Skeletal muscle satellite cell (primary cell): ENCODE measurements at regions not wholly inside any gene's neighbourhood (a gene's known extent, or its start where the extent isn't known, plus 50 kb on each side); places are given as distances from the start of the nearest gene placed in this dataset.

ENCODE experiments used
- H3K27me3 ChIP-seq: 2 replicates; pipeline ENCODE4 v1.7.0; 2013; ENCODE audit warnings: low read length; ENCODE audit not compliant: control insufficient read depth, insufficient read depth
- H3K36me3 ChIP-seq: 2 replicates; pipeline ENCODE4 v1.7.0; 2013; ENCODE audit warnings: mild to moderate bottlenecking, control low read depth, low read length; ENCODE audit not compliant: insufficient read depth
- H3K4me1 ChIP-seq: 2 replicates; pipeline ENCODE4 v1.7.0; 2013; ENCODE audit warnings: low read length; ENCODE audit not compliant: control insufficient read depth, insufficient read depth
- H3K4me2 ChIP-seq: 2 replicates; pipeline ENCODE4 v1.7.0; 2013; ENCODE audit warnings: mild to moderate bottlenecking, low read length
- H3K4me3 ChIP-seq: 2 replicates; pipeline ENCODE4 v1.7.0; 2013; ENCODE audit warnings: low read length
- H3K9ac ChIP-seq: 2 replicates; pipeline ENCODE4 v1.7.0; 2013; ENCODE audit warnings: mild to moderate bottlenecking, low read depth, low read length, moderate library complexity
- H3K9me3 ChIP-seq: replicated peaks from 2 replicates; pipeline ENCODE4 v1.7.0; 2013; ENCODE audit warnings: mild to moderate bottlenecking, control low read depth, low read length

DNA sequence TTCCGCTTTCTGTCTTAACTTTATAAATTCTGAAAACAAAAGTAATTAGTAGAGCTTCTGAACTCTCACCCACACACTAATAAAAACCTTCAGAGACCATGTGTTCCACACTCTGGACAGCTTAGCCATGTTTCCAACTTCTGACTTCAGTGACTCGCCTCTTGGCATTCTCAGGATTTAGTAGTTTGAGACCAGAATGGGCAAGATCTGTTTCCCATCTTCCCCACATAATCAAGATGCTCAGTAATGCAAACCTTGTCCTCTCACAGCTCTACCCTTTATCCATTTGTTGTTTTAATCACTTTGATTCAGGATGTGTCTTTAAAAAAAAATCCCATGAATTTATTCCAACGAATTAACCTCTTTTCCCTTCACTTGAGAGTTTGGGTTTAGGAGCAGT, 166.6 kb upstream of the SLC24A5 start:
- Histone ChIP-seq H3K36me3 (no peaks in the 10 kb centered on the region), H3K4me3 (no peak overlapping the region), H3K9me3 (no peaks in the 10 kb centered on the region), H3K4me1 (no peaks in the 10 kb centered on the region), H3K9ac (no peak overlapping the region), H3K27me3 (no peaks in the 10 kb centered on the region), H3K4me2 (no peak overlapping the region)

DNA sequence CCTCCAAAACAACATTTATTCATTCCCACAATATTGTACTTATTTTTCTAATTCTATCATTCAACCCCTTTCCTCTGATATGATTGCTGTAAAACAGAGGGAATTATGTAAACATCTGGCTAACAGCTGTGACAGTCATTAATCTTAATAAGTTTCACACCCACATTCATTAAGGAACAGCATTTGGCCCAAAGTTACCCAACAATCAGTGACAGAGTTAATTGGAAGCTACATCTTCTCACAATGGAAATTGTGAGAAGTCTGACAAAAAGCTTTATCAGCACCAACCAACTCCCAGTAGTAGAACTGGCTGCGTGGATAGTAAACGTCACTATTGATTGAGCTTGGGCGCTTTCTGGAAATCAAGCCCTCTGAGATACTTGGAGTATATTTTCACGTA, 165.8 kb upstream of the SLC24A5 start:
- no peak overlapping the region for H3K4me3 ChIP-seq
- H3K9me3 ChIP-seq: no peaks in the 10 kb centered on the region
- no peaks in the 10 kb centered on the region for H3K27me3 ChIP-seq
- H3K9ac ChIP-seq: no peak overlapping the region
- no peaks in the 10 kb centered on the region for H3K4me1 ChIP-seq
- no peaks in the 10 kb centered on the region for H3K36me3 ChIP-seq
- no peak overlapping the region for H3K4me2 ChIP-seq

DNA sequence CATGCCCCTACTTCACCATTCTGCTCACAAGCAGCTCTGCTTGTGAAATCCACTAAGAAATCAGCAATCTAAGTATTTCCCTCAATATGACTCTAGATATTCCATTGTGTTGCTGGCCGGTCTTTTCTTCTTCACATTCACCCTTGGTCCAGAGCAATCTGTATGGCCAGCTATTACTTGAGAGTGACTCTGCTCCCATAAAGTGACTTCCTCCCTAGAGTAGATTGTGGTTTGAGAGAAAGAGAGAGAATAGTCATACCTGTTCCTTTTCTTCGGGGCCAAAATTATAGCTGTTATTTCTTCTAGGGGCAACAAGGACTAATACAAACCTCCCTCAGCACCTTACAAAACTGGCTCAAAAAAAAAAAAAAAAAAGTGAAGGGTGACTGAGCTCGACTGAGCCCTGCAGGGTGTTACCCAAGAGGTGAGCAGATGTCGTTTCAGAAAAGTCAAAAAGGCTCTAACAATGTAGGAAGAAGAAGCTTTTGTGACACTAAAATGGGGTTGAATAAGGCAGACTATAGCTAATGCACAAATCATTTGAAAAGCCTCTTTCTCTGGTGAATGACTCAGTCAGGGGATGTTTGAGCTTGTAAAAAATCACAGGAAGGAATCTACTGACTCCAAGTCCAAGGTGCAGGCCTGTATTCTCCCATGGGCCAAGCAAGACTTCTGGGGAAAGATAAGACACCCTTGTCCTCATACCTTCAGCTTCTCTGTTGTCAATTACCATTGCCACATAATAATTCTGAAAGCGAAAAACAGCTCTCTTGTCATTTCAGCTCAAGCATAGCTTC, 161.0 kb upstream of the SLC24A5 start:
- Histone ChIP-seq H3K9me3 (no peaks in the 10 kb centered on the region), H3K36me3 (no peaks in the 10 kb centered on the region), H3K27me3 (no peaks in the 10 kb centered on the region), H3K4me2 (no peak overlapping the region), H3K4me3 (no peak overlapping the region), H3K4me1 (no peaks in the 10 kb centered on the region), H3K9ac (no peak overlapping the region)

DNA sequence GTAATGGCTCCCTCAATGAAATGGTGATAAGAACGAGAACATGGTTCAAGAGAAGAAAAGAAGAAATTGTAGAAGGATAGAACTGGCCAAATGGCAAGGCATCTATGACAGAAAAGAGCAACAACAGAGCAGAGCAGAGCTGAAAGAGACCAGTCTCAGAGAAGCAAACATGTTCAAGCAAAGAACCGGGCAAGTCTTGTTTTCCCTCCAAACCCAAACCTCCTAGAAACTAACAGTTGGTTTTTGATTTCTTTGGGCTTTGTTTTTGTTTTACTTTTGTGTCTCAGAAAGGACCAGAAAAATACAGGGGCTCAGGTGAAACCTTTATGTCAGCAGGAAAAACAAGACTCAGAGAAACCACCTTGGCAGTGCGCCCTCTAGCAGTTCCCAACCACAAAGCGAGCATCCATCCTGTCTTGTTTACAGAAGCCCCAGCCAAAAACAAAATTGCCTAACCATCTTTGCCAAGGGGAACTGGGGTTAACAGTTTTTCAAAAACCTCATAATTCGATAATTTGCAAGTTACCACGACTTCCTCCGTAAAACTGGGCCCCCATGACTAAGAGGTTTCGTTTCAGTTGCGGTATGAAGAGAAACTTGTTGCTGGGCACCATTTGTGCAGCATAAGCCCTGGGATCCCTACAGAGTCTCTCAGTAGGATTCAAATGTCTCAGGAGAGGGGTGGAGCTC, 159.2 kb upstream of the SLC24A5 start:
- no peak overlapping the region for H3K9ac ChIP-seq
- no peak overlapping the region for H3K4me3 ChIP-seq
- H3K4me1 ChIP-seq: no peaks in the 10 kb centered on the region
- H3K9me3 ChIP-seq: no peaks in the 10 kb centered on the region
- no peaks in the 10 kb centered on the region for H3K36me3 ChIP-seq
- H3K4me2 ChIP-seq: no peak overlapping the region
- H3K27me3 ChIP-seq: no peaks in the 10 kb centered on the region

DNA sequence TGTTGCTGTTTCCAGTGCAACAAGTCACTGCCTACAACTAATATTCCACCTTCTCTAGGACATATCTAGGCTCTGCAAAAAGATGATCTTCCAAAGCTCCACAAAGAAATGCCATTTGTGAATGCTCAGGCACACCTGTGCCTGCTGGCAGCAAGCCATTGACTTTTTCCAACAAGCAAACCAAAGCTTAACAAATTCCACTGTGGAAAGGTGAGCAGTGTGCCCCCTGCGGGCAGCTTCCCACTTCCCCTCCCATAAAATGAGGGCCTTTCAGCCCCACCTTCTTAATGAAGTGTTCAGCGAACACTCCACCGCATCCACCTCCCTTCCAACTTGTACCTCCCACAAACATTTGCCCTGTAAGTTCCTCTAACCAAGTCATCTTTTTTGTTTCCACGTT, 157.5 kb upstream of the SLC24A5 start:
- no peaks in the 10 kb centered on the region for H3K9me3 ChIP-seq
- no peak overlapping the region for H3K4me2 ChIP-seq
- H3K9ac ChIP-seq: no peak overlapping the region
- no peaks in the 10 kb centered on the region for H3K36me3 ChIP-seq
- no peaks in the 10 kb centered on the region for H3K27me3 ChIP-seq
- no peaks in the 10 kb centered on the region for H3K4me1 ChIP-seq
- no peak overlapping the region for H3K4me3 ChIP-seq

DNA sequence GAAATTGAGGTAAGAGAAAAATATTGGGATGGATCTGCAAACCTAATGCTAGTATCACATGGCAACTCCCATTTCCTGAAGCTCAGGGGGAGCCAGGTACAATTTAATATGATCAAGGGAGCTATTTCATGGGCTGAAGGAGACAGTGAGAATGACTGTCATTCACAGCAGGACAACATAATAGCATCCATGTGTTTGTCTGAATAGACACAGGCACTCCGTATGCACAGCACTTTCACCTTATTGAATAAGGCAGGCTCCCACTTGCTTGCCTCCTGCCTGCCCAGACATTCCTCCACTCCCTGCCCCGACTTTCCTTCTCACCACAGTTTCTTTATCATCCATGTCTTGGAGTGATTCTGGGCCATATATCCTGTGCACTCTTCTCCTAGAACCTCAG, 156.6 kb upstream of the SLC24A5 start:
- Histone ChIP-seq H3K27me3 (peaks cover 4% of the 10 kb centered on the region), H3K4me2 (no peak overlapping the region), H3K4me3 (no peak overlapping the region), H3K9ac (no peak overlapping the region), H3K4me1 (no peaks in the 10 kb centered on the region), H3K36me3 (no peaks in the 10 kb centered on the region), H3K9me3 (no peaks in the 10 kb centered on the region)

DNA sequence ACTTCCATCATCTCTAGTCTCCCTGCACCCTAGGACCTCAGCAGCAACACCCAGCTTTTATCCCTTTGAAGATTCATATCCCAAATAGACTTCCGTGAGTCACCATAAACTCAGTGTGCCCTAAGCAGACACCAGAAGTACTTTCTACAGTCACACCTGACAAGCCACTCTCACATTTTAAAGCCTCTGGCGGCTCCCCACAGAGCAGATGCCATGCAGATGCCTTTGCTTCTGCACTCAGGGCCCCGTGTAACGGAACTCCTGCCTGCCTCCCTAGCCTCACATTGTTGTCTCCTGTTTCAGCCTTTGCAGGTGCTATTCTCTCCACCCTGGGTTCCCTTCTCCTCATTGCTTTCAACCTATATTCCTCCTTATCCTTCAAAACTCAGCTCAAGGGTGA, 155.5 kb upstream of the SLC24A5 start:
- no peak overlapping the region for H3K9ac ChIP-seq
- H3K4me2 ChIP-seq: no peak overlapping the region
- H3K4me1 ChIP-seq: no peaks in the 10 kb centered on the region
- H3K27me3 ChIP-seq: peaks cover 4% of the 10 kb centered on the region
- no peak overlapping the region for H3K4me3 ChIP-seq
- no peaks in the 10 kb centered on the region for H3K36me3 ChIP-seq
- H3K9me3 ChIP-seq: no peaks in the 10 kb centered on the region

DNA sequence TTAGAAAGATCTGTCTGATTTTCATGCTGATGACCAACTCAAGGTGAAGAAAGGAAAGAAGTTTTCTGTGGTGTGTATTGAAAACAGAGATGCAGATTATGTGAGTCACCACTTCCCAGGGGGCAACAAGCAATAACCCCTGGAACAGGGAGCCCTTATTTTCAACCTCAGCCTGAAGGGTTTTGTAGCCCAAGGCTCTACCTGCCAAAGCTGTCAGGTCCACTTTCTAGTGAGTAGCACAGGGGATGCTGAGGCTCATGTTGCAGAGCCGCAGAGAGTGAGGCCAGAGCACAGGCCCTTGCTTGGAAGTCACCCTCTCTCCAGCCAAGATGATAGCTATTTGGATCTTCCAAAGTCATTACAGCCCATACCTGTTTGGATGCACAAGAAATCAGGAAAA, 152.2 kb upstream of the SLC24A5 start:
- Histone ChIP-seq H3K9ac (no peak overlapping the region), H3K27me3 (peaks cover 14% of the 10 kb centered on the region)

DNA sequence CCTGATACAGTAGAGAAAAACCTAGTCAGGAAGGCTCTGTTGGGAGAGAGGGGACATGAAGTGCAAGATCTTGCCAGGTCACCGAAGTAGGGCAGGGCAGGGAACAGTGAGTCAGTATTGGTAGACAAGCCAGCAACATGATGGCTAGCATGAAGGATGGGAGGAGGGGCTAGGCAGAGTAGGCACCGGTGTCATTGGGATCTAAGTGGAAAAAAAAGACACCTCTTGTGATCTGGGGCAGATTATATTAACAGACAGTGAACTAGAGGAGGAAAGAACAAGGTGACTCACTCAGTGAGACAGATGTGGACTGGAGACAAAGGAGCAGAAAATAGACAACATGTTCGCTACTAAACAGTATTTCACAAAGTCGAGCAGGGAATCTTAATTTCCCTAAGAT, 149.2 kb upstream of the SLC24A5 start:
- Histone ChIP-seq H3K4me2 (no peak overlapping the region), H3K36me3 (no peaks in the 10 kb centered on the region), H3K9me3 (no peaks in the 10 kb centered on the region), H3K27me3 (peaks cover 14% of the 10 kb centered on the region), H3K4me1 (no peaks in the 10 kb centered on the region), H3K4me3 (no peak overlapping the region), H3K9ac (no peak overlapping the region)

More for the DNA sequence above, 152.2 kb upstream of the SLC24A5 start:
- no peaks in the 10 kb centered on the region for H3K36me3 ChIP-seq
- H3K9me3 ChIP-seq: no peaks in the 10 kb centered on the region
- no peaks in the 10 kb centered on the region for H3K4me1 ChIP-seq
- no peak overlapping the region for H3K4me2 ChIP-seq
- no peak overlapping the region for H3K4me3 ChIP-seq

DNA sequence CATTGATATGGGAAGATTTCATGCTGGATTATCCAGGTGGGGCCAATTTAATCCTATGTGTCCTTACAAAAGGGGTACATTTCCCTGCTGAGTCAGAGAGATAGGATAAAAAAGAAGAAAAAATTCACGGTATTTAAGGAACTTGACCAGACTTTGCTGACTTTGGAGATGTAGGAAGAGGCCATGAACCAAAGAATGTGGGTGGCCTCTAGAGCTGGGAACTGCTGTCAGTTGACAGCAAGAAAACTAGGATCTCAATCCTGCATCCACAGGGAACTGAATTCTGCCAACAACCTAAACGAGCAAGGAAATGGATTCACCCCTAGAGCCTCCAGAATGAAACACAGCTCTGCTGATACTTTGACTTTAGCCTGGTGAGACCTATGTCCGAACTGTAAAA, 148.1 kb upstream of the SLC24A5 start:
- no peaks in the 10 kb centered on the region for H3K36me3 ChIP-seq
- no peaks in the 10 kb centered on the region for H3K4me1 ChIP-seq
- no peak overlapping the region for H3K4me3 ChIP-seq
- no peak overlapping the region for H3K4me2 ChIP-seq
- peaks cover 19% of the 10 kb centered on the region for H3K27me3 ChIP-seq
- no peaks in the 10 kb centered on the region for H3K9me3 ChIP-seq
- H3K9ac ChIP-seq: no peak overlapping the region

DNA sequence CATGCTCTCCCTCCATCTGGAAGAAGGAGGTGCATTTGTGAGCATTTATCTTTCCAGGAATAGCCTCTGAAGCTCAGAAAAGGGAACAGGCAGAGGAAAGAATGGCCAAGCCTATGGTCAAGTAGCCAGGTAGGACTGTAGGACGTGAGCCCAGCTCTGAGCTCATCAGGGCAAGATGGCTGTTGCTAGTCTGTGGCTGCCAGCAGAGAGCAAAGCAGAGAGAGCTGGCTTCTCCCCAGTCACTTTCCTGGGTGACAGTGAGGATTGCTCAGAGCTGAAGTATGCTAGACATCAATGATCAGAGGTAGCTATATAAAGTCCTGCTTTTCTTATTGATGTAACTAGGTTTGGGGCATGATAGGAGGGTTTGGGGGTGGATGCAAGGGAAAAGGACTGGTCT, 146.1 kb upstream of the SLC24A5 start:
- H3K27me3 ChIP-seq: peaks cover 14% of the 10 kb centered on the region
- no peaks in the 10 kb centered on the region for H3K9me3 ChIP-seq
- H3K36me3 ChIP-seq: no peaks in the 10 kb centered on the region
- no peak overlapping the region for H3K9ac ChIP-seq
- H3K4me2 ChIP-seq: no peak overlapping the region
- no peaks in the 10 kb centered on the region for H3K4me1 ChIP-seq
- no peak overlapping the region for H3K4me3 ChIP-seq

DNA sequence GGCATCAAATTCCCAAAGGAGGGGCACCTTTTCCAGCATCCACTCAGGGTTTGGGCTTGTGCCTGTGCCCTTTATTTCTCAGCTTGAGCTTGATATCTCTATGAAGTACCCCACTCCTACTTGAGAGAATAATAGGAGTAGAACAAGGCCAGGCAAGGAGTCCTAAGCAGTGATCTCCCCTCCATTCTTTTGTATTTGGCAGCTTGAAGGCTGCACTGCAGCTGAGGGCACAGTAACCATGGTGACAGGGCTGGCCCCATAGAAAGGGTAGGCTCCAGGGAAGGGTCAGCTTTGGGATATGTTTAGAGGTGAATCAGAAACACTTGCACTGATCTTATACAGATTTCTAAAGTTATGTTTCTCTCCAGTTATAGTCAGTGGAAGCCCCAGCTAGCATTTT, 145.4 kb upstream of the SLC24A5 start:
- Histone ChIP-seq H3K9ac (no peak overlapping the region), H3K27me3 (peaks cover 14% of the 10 kb centered on the region), H3K9me3 (no peaks in the 10 kb centered on the region), H3K4me2 (no peak overlapping the region), H3K36me3 (no peaks in the 10 kb centered on the region), H3K4me1 (no peaks in the 10 kb centered on the region), H3K4me3 (no peak overlapping the region)
